H1 (cell line): ENCODE measurements at regions not wholly inside any gene's neighbourhood (a gene's known extent, or its start where the extent isn't known, plus 50 kb on each side); places are given as distances from the start of the nearest gene placed in this dataset.

ENCODE experiments used
- RAD21 ChIP-seq, 2 experiments: IDR thresholded peaks in 1 of 2; conservative IDR thresholded peaks in 1 of 2; 2 replicates each; pipeline ENCODE4 v1.6.1; 2011; ENCODE audit warnings: low read depth in 2 of 2, low read length in 2 of 2, improper control_type of control experiment in 1 of 2, inconsistent platforms in 1 of 2, mild to moderate bottlenecking in 1 of 2, moderate library complexity in 1 of 2
- TCF12 ChIP-seq: IDR thresholded peaks from 2 replicates; pipeline ENCODE4 v1.6.1; 2011; ENCODE audit warnings: low read depth, mild to moderate bottlenecking, low read length
- TF ChIP-seq, protein P1 (sequence below): fragments of 300-600 bp; sonication (generic); IDR thresholded peaks from 2 replicates; pipeline ENCODE4 v1.7.1; 2012; ENCODE audit warnings: low read length, moderate library complexity, mild to moderate bottlenecking, inconsistent platforms; ENCODE audit not compliant: insufficient replicate concordance

DNA sequence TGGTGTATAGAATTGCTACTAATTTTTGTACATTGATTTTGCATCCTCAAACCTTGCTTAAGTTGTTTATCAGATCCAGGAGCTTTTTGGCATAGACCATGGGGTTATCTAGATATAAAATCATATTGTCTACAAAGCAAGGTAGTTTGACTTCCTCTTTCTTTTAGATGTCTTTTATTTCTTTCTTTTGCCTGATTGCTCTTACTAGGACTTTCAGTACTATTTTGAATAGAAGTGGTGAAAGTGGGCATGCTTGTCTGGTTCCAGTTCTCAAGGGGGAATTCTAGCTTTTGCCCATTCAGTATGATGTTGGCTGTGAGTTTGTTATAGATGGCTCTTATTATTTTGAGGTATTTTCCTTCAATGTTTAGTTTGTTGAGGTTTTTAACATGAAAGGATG is 187.9 kb upstream of the LCORL start (continued):
- TF ChIP-seq, protein P1, sequence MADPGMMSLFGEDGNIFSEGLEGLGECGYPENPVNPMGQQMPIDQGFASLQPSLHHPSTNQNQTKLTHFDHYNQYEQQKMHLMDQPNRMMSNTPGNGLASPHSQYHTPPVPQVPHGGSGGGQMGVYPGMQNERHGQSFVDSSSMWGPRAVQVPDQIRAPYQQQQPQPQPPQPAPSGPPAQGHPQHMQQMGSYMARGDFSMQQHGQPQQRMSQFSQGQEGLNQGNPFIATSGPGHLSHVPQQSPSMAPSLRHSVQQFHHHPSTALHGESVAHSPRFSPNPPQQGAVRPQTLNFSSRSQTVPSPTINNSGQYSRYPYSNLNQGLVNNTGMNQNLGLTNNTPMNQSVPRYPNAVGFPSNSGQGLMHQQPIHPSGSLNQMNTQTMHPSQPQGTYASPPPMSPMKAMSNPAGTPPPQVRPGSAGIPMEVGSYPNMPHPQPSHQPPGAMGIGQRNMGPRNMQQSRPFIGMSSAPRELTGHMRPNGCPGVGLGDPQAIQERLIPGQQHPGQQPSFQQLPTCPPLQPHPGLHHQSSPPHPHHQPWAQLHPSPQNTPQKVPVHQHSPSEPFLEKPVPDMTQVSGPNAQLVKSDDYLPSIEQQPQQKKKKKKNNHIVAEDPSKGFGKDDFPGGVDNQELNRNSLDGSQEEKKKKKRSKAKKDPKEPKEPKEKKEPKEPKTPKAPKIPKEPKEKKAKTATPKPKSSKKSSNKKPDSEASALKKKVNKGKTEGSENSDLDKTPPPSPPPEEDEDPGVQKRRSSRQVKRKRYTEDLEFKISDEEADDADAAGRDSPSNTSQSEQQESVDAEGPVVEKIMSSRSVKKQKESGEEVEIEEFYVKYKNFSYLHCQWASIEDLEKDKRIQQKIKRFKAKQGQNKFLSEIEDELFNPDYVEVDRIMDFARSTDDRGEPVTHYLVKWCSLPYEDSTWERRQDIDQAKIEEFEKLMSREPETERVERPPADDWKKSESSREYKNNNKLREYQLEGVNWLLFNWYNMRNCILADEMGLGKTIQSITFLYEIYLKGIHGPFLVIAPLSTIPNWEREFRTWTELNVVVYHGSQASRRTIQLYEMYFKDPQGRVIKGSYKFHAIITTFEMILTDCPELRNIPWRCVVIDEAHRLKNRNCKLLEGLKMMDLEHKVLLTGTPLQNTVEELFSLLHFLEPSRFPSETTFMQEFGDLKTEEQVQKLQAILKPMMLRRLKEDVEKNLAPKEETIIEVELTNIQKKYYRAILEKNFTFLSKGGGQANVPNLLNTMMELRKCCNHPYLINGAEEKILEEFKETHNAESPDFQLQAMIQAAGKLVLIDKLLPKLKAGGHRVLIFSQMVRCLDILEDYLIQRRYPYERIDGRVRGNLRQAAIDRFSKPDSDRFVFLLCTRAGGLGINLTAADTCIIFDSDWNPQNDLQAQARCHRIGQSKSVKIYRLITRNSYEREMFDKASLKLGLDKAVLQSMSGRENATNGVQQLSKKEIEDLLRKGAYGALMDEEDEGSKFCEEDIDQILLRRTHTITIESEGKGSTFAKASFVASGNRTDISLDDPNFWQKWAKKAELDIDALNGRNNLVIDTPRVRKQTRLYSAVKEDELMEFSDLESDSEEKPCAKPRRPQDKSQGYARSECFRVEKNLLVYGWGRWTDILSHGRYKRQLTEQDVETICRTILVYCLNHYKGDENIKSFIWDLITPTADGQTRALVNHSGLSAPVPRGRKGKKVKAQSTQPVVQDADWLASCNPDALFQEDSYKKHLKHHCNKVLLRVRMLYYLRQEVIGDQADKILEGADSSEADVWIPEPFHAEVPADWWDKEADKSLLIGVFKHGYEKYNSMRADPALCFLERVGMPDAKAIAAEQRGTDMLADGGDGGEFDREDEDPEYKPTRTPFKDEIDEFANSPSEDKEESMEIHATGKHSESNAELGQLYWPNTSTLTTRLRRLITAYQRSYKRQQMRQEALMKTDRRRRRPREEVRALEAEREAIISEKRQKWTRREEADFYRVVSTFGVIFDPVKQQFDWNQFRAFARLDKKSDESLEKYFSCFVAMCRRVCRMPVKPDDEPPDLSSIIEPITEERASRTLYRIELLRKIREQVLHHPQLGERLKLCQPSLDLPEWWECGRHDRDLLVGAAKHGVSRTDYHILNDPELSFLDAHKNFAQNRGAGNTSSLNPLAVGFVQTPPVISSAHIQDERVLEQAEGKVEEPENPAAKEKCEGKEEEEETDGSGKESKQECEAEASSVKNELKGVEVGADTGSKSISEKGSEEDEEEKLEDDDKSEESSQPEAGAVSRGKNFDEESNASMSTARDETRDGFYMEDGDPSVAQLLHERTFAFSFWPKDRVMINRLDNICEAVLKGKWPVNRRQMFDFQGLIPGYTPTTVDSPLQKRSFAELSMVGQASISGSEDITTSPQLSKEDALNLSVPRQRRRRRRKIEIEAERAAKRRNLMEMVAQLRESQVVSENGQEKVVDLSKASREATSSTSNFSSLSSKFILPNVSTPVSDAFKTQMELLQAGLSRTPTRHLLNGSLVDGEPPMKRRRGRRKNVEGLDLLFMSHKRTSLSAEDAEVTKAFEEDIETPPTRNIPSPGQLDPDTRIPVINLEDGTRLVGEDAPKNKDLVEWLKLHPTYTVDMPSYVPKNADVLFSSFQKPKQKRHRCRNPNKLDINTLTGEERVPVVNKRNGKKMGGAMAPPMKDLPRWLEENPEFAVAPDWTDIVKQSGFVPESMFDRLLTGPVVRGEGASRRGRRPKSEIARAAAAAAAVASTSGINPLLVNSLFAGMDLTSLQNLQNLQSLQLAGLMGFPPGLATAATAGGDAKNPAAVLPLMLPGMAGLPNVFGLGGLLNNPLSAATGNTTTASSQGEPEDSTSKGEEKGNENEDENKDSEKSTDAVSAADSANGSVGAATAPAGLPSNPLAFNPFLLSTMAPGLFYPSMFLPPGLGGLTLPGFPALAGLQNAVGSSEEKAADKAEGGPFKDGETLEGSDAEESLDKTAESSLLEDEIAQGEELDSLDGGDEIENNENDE, result no peak
- no peak for TF ChIP-seq TCF12
- no peak for TF ChIP-seq RAD21 (IDR thresholded peaks at IDR 0.05 in 1 of 2, conservative IDR thresholded peaks at IDR 0.05 in 1 of 2; ENCODE audit: low read depth in 2 of 2, low read length in 2 of 2)
